Endothelial cell (in vitro differentiated cells): ENCODE measurements at regions not wholly inside any gene's neighbourhood (a gene's known extent, or its start where the extent isn't known, plus 50 kb on each side); places are given as distances from the start of the nearest gene placed in this dataset.
A peak's percentile ranks its signal among the peaks of the same experiment; 100 is the strongest.
"Not testable (repeated sequence)": the region's sequence is repeated elsewhere in the genome, so short reads cannot be mapped to it uniquely, and the experiment has no call there.

Experiments used
- DNase-seq: peaks from one replicate; pipeline ENCODE4 v3.0.0; 2021; ENCODE audit warnings: low spot score
- H3K27ac Mint-ChIP-seq: one replicate; pipeline ENCODE4 v1.8.0; 2021; ENCODE audit warnings: mixed read lengths, inconsistent platforms; ENCODE audit not compliant: unreplicated experiment
- H3K27me3 Mint-ChIP-seq: one replicate; pipeline ENCODE4 v1.8.0; 2021; ENCODE audit warnings: mild to moderate bottlenecking, moderate library complexity, mixed read lengths, inconsistent platforms; ENCODE audit not compliant: unreplicated experiment
- H3K36me3 Mint-ChIP-seq: one replicate; pipeline ENCODE4 v1.8.0; 2021; ENCODE audit warnings: mild to moderate bottlenecking, low read depth, mixed read lengths, inconsistent platforms; ENCODE audit not compliant: unreplicated experiment
- H3K4me1 Mint-ChIP-seq: one replicate; pipeline ENCODE4 v1.8.0; 2021; ENCODE audit warnings: mild to moderate bottlenecking, mixed read lengths, inconsistent platforms; ENCODE audit not compliant: unreplicated experiment
- H3K4me3 Mint-ChIP-seq: one replicate; pipeline ENCODE4 v1.8.0; 2021; ENCODE audit warnings: mild to moderate bottlenecking, mixed read lengths, inconsistent platforms; ENCODE audit not compliant: unreplicated experiment
- H3K9me3 Mint-ChIP-seq: one replicate; pipeline ENCODE4 v1.8.0; 2021; ENCODE audit warnings: mixed read lengths, inconsistent platforms; ENCODE audit not compliant: unreplicated experiment
- TF ChIP-seq, protein P1 (sequence below): fragments of 200-600 bp; sonication (generic); IDR thresholded peaks from one replicate; pipeline ENCODE4 v1.5.0; 2021; ENCODE audit warnings: antibody characterized with exemption; ENCODE audit not compliant: unreplicated experiment

DNA sequence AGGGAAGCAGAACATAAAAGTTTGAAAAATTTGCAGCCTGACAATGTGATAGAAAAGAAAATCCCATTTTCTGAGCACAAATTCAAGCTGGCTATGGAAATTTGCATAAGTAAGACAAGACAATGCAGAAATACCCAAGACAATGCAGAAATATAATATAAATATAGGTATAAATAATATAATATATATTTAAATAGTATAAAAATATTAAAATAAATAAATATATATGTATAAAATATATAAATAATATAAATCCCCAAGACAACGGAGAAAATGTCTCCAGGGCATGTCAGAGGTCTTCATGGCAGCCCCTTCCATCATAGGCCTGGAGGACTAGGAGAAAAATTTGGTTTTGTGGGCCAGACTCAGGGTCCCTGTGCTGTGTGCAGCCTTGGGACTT lies 125.0 kb upstream of the AADAT start:
- no peaks in the 10 kb centered on the region for H3K4me1 Mint-ChIP-seq
- H3K9me3 Mint-ChIP-seq = peaks cover 15% of the 10 kb centered on the region
- H3K36me3 Mint-ChIP-seq = peaks cover 13% of the 10 kb centered on the region
- no peak for DNase-seq
- H3K27me3 Mint-ChIP-seq = peaks cover 1% of the 10 kb centered on the region
- no peak overlapping the region for H3K4me3 Mint-ChIP-seq
- no peak overlapping the region for H3K27ac Mint-ChIP-seq
- TF ChIP-seq, protein P1, sequence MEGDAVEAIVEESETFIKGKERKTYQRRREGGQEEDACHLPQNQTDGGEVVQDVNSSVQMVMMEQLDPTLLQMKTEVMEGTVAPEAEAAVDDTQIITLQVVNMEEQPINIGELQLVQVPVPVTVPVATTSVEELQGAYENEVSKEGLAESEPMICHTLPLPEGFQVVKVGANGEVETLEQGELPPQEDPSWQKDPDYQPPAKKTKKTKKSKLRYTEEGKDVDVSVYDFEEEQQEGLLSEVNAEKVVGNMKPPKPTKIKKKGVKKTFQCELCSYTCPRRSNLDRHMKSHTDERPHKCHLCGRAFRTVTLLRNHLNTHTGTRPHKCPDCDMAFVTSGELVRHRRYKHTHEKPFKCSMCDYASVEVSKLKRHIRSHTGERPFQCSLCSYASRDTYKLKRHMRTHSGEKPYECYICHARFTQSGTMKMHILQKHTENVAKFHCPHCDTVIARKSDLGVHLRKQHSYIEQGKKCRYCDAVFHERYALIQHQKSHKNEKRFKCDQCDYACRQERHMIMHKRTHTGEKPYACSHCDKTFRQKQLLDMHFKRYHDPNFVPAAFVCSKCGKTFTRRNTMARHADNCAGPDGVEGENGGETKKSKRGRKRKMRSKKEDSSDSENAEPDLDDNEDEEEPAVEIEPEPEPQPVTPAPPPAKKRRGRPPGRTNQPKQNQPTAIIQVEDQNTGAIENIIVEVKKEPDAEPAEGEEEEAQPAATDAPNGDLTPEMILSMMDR = no peak

DNA sequence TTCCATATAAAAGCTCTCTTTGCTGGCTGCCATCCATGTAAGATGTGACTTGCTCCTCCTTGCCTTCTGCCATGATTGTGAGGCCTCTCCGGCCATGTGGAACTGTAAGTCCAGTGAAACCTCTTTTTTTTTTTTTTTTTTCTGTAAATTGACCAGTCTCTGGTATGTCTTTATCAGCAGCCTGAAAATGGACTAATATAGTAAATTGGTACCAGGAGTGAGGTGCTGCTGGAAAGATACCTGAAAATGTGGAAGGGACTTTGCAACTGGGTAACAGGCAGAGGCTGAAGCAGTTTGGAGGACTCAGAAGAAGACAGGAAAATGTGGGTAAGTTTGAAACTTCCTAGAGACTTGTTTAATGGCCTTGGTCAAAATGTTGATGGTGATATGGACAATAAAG lies 124.3 kb upstream of the AADAT start:
- H3K27me3 Mint-ChIP-seq = peaks cover 1% of the 10 kb centered on the region
- H3K27ac Mint-ChIP-seq = no peak overlapping the region
- H3K4me1 Mint-ChIP-seq = no peaks in the 10 kb centered on the region
- TF ChIP-seq, protein P1 = no peak
- H3K9me3 Mint-ChIP-seq = peaks cover 15% of the 10 kb centered on the region
- no peak overlapping the region for H3K4me3 Mint-ChIP-seq
- no peak for DNase-seq
- H3K36me3 Mint-ChIP-seq = peaks cover 13% of the 10 kb centered on the region

DNA sequence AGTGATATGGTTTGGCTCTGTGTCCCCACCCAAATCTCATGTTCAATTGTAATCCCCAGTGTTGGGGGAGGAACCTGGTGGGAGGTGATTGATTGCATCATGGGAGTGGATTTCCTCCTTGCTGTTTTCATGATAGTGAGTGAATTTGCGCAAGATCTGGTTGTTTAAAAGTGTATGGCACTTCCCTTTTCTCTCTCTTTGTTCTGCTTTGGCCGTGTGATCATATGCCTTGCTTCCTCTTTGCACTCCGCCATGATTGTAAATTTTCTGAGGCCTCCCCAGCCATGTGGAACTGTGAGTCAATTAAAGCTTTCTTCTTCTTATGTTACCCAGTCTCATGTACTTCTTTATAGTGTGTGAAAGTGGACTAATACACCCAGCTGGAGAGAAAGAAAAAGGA lies 113.0 kb upstream of the AADAT start:
- H3K4me1 Mint-ChIP-seq = no peaks in the 10 kb centered on the region
- no peak overlapping the region for H3K27ac Mint-ChIP-seq
- DNase-seq = no peak
- H3K4me3 Mint-ChIP-seq = no peak overlapping the region
- TF ChIP-seq, protein P1 = no peak
- no peaks in the 10 kb centered on the region for H3K9me3 Mint-ChIP-seq
- H3K36me3 Mint-ChIP-seq = no peaks in the 10 kb centered on the region
- peaks cover 2% of the 10 kb centered on the region for H3K27me3 Mint-ChIP-seq

DNA sequence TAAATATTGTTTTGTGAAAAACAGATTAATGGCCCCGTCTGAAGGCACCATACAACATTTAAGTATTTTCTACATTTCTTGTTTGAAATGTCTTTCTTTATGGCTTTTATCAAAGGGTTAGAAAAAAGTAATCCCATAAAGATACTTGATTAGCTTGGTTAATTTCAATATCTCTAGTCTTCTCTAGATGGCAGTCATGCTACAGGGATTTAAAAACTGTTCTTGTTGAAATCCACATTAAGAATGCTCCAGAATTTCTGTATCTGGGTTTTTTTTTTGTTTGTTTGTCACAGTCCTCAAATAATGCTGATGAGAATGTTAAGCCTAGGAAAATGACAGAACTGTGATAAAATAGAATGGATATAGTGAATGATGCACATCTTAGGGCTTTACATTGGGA lies 109.0 kb upstream of the AADAT start:
- Mint-ChIP-seq H3K9me3 (no peaks in the 10 kb centered on the region), H3K27me3 (peaks cover 2% of the 10 kb centered on the region), H3K27ac (no peak overlapping the region), H3K36me3 (no peaks in the 10 kb centered on the region), H3K4me1 (peaks cover 8% of the 10 kb centered on the region), H3K4me3 (no peak overlapping the region)
- no peak for DNase-seq
- TF ChIP-seq, protein P1 = peak; percentile 20

DNA sequence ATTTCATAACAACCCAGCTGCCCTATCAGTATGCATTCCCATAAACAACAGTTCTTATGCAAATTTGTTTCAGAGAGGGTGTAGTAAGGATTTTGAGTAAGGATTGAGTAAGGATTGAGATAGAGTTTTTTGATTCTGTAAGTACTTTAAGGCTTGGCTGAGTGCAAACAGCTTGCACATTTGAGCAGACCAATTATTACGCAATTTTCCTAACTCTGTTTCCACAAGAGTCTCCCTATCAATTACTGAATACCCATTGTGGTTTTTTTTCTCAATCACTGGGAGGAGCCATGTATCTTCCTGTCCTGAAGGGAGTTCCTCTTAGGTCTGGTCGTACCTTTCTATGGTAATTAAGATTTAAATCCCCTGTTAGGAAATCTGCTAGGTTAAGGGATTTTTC lies 105.0 kb upstream of the AADAT start:
- H3K36me3 Mint-ChIP-seq, H3K9me3 Mint-ChIP-seq, H3K27me3 Mint-ChIP-seq, H3K4me1 Mint-ChIP-seq, H3K4me3 Mint-ChIP-seq, DNase-seq, H3K27ac Mint-ChIP-seq: not testable (repeated sequence)

DNA sequence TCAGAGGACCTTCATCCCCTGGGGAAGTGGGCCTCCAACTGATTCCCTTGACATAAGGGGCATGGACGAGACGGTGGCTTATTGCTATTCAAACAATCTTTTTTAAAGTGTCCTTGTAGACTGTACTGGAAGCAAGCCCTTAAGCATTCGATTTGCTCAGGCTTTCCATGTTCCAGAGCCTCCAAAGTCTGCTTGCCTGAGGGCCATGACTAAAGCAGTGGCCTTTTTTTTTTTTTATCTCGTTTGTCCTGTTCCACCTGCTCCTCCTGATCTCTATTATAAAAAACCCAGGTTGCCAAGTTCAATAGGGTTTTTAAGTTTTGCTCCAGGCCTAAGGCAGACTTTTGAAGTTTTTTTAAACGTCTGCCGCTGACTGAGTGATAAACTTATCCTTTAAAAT lies 103.7 kb upstream of the AADAT start:
- Mint-ChIP-seq H3K9me3 (no peaks in the 10 kb centered on the region), H3K36me3 (no peaks in the 10 kb centered on the region), H3K4me1 (peaks cover 8% of the 10 kb centered on the region), H3K4me3 (no peak overlapping the region), H3K27ac (no peak overlapping the region), H3K27me3 (peaks cover 3% of the 10 kb centered on the region)
- TF ChIP-seq, protein P1 = no peak
- no peak for DNase-seq
